GM21786 (cell line): ENCODE measurements at regions not wholly inside any gene's neighbourhood (a gene's known extent, or its start where the extent isn't known, plus 50 kb on each side); places are given as distances from the start of the nearest gene placed in this dataset.
A peak's percentile ranks its signal among the peaks of the same experiment; 100 is the strongest.

Experiments
- ATAC-seq: cut with Tn5 transposase; IDR thresholded peaks from one replicate; pipeline ENCODE4 v1.9.1; 2021; ENCODE audit not compliant: unreplicated experiment

GRCh38 chr7:11290863-11291262 lies 317.2 kb downstream of the PHF14 start:
- no peak for ATAC-seq

- ATAC-seq, result no peak
These were observed 320.5 kb downstream of the PHF14 start for GRCh38 chr7:11294218-11294617.

GRCh38 chr7:11294965-11295364 lies 321.3 kb downstream of the PHF14 start:
- no peak for ATAC-seq

- ATAC-seq, result no peak
These were observed 323.5 kb downstream of the PHF14 start for GRCh38 chr7:11297126-11297625.

- no peak for ATAC-seq
These were observed 324.1 kb downstream of the PHF14 start for GRCh38 chr7:11297764-11298163.

GRCh38 chr7:11298220-11298619 lies 324.5 kb downstream of the PHF14 start:
- ATAC-seq, result no peak

- no peak for ATAC-seq
These were observed 326.6 kb downstream of the PHF14 start for GRCh38 chr7:11300241-11300640.

GRCh38 chr7:11302121-11302520 lies 328.4 kb downstream of the PHF14 start:
- no peak for ATAC-seq

GRCh38 chr7:11313801-11314200 lies 340.1 kb downstream of the PHF14 start:
- ATAC-seq, result no peak

GRCh38 chr7:11315666-11316258 lies 342.1 kb downstream of the PHF14 start:
- peak; percentile 39 for ATAC-seq

- ATAC-seq, result no peak
These were observed 344.1 kb downstream of the PHF14 start for GRCh38 chr7:11317766-11318165.

GRCh38 chr7:11319491-11320274 lies 346.0 kb downstream of the PHF14 start:
- no peak for ATAC-seq
